NB4 (cell line): ENCODE measurements at regions not wholly inside any gene's neighbourhood (a gene's known extent, or its start where the extent isn't known, plus 50 kb on each side); places are given as distances from the start of the nearest gene placed in this dataset.

Source experiments
- DNase-seq: peaks from one replicate; pipeline ENCODE4 v3.0.0; 2010; ENCODE audit warnings: low read depth
- H3K4me3 ChIP-seq: one replicate; pipeline ENCODE4 v1.5.1; 2011; ENCODE audit warnings: mild to moderate bottlenecking, low read depth, low read length, moderate library complexity
- MYC ChIP-seq: IDR thresholded peaks from 2 replicates; pipeline ENCODE4 v1.6.1; 2011; ENCODE audit warnings: low read depth, low read length
- POLR2A ChIP-seq: IDR thresholded peaks from 2 replicates; pipeline ENCODE4 v1.6.1; 2011; ENCODE audit warnings: mild to moderate bottlenecking; ENCODE audit not compliant: insufficient read length; ENCODE audit errors: extremely low read depth
- TF ChIP-seq, protein P1 (sequence below): IDR thresholded peaks from one replicate; pipeline ENCODE4 v1.5.1; 2012; ENCODE audit warnings: low read depth, low read length
- TF ChIP-seq, protein P2 (sequence below): IDR thresholded peaks from 2 replicates; pipeline ENCODE4 v1.6.1; 2011; ENCODE audit warnings: low read depth, low read length

- TF ChIP-seq MYC = no peak
- TF ChIP-seq, protein P1, sequence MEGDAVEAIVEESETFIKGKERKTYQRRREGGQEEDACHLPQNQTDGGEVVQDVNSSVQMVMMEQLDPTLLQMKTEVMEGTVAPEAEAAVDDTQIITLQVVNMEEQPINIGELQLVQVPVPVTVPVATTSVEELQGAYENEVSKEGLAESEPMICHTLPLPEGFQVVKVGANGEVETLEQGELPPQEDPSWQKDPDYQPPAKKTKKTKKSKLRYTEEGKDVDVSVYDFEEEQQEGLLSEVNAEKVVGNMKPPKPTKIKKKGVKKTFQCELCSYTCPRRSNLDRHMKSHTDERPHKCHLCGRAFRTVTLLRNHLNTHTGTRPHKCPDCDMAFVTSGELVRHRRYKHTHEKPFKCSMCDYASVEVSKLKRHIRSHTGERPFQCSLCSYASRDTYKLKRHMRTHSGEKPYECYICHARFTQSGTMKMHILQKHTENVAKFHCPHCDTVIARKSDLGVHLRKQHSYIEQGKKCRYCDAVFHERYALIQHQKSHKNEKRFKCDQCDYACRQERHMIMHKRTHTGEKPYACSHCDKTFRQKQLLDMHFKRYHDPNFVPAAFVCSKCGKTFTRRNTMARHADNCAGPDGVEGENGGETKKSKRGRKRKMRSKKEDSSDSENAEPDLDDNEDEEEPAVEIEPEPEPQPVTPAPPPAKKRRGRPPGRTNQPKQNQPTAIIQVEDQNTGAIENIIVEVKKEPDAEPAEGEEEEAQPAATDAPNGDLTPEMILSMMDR = no peak
- no peak for DNase-seq
Observed at GRCh38 chr10:69730251-69731156, 71.2 kb upstream of the COL13A1 start.

GRCh38 chr10:69731184-69731583, 70.5 kb upstream of the COL13A1 start:
- DNase-seq = no peak
- H3K4me3 ChIP-seq = no peak overlapping the region
- no peak for TF ChIP-seq POLR2A
- TF ChIP-seq, protein P2, sequence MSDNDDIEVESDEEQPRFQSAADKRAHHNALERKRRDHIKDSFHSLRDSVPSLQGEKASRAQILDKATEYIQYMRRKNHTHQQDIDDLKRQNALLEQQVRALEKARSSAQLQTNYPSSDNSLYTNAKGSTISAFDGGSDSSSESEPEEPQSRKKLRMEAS = no peak
- TF ChIP-seq, protein P1 = no peak
- TF ChIP-seq MYC = no peak

More at GRCh38 chr10:69730251-69731156, 71.2 kb upstream of the COL13A1 start:
- no peak overlapping the region for H3K4me3 ChIP-seq

GRCh38 chr10:69731698-69732097, 70.0 kb upstream of the COL13A1 start:
- TF ChIP-seq, protein P2 = no peak
- TF ChIP-seq POLR2A (no peak), MYC (no peak)
- TF ChIP-seq, protein P1 = no peak
- no peak overlapping the region for H3K4me3 ChIP-seq
- no peak for DNase-seq

- H3K4me3 ChIP-seq = no peak overlapping the region
- DNase-seq = no peak
- TF ChIP-seq POLR2A = no peak
- TF ChIP-seq, protein P1 = no peak
Observed at GRCh38 chr10:69732147-69732825, 69.4 kb upstream of the COL13A1 start.

GRCh38 chr10:69732826-69733150, 68.9 kb upstream of the COL13A1 start:
- TF ChIP-seq, protein P2 = no peak
- TF ChIP-seq POLR2A = no peak
- TF ChIP-seq, protein P1 = no peak
- TF ChIP-seq MYC = no peak
- no peak overlapping the region for H3K4me3 ChIP-seq
- no peak for DNase-seq
